ENCODE measurements at regions not wholly inside any gene's neighbourhood (a gene's known extent, or its start where the extent isn't known, plus 50 kb on each side); places are given as distances from the start of the nearest gene placed in this dataset.

GRCh38 chr6:104239971-104240370 lies 619.7 kb downstream of the HACE1 start:
- H3K4me3 ChIP-seq (ENCODE audit: low read depth, low read length), result no peak overlapping the region
- TF ChIP-seq CTCF (IDR thresholded peaks at IDR 0.05; ENCODE audit: insufficient read depth, low read length), result no peak
- no peak for DNase-seq (ENCODE audit: low read depth)

GRCh38 chr6:104229057-104229456 lies 630.7 kb downstream of the HACE1 start:
- no peak for DNase-seq (ENCODE audit: low read depth)
- H3K4me3 ChIP-seq (ENCODE audit: low read depth, low read length), result no peak overlapping the region
- no peak for TF ChIP-seq CTCF (IDR thresholded peaks at IDR 0.05; ENCODE audit: insufficient read depth, low read length)

- TF ChIP-seq CTCF (IDR thresholded peaks at IDR 0.05; ENCODE audit: insufficient read depth, low read length), result no peak
- H3K4me3 ChIP-seq (ENCODE audit: low read depth, low read length), result no peak overlapping the region
- no peak for DNase-seq (ENCODE audit: low read depth)
Measured at GRCh38 chr6:104227508-104227907, 632.2 kb downstream of the HACE1 start.

GRCh38 chr6:104226790-104227446 lies 632.8 kb downstream of the HACE1 start:
- no peak for DNase-seq (ENCODE audit: low read depth)
- no peak overlapping the region for H3K4me3 ChIP-seq (ENCODE audit: low read depth, low read length)
- TF ChIP-seq CTCF (IDR thresholded peaks at IDR 0.05; ENCODE audit: insufficient read depth, low read length), result no peak

- DNase-seq (ENCODE audit: low read depth), result no peak
- TF ChIP-seq CTCF (IDR thresholded peaks at IDR 0.05; ENCODE audit: insufficient read depth, low read length), result no peak
- H3K4me3 ChIP-seq (ENCODE audit: low read depth, low read length), result no peak overlapping the region
Measured at GRCh38 chr6:104218116-104218515, 641.6 kb downstream of the HACE1 start.

GRCh38 chr6:104214901-104215300 lies 644.8 kb downstream of the HACE1 start:
- no peak overlapping the region for H3K4me3 ChIP-seq (ENCODE audit: low read depth, low read length)
- TF ChIP-seq CTCF (IDR thresholded peaks at IDR 0.05; ENCODE audit: insufficient read depth, low read length), result no peak

More at GRCh38 chr6:104214901-104215300, 644.8 kb downstream of the HACE1 start:
- DNase-seq (ENCODE audit: low read depth), result no peak
